SK-N-SH treated with all-trans-retinoic acid at 6 μM for 48 hours (cell line): ENCODE measurements at regions not wholly inside any gene's neighbourhood (a gene's known extent, or its start where the extent isn't known, plus 50 kb on each side); places are given as distances from the start of the nearest gene placed in this dataset.

Source experiments
- ATAC-seq: fragments of 200-7000 bp; cut with Tn5 transposase; 3 replicates; pipeline ENCODE4 v1.9.1; 2020; ENCODE audit warnings: mild to moderate bottlenecking, moderate library complexity
- BACH2 ChIP-seq: fragments of 250-450 bp; sonication (Bioruptor Pico); IDR thresholded peaks from 2 replicates; pipeline ENCODE4 v1.9.0; 2021; ENCODE audit warnings: mild to moderate bottlenecking, borderline replicate concordance
- CREB5 ChIP-seq: fragments of 250-450 bp; sonication (Bioruptor Pico); IDR thresholded peaks from 2 replicates; pipeline ENCODE4 v1.5.1; 2020; ENCODE audit warnings: low read depth, mild to moderate bottlenecking, moderate library complexity
- CSDC2 ChIP-seq: fragments of 250-450 bp; sonication (Bioruptor Pico); IDR thresholded peaks from 2 replicates; pipeline ENCODE4 v1.5.0; 2020; ENCODE audit warnings: mild to moderate bottlenecking, moderate library complexity
- ESRRG ChIP-seq: fragments of 250-450 bp; sonication (Bioruptor Pico); IDR thresholded peaks from 2 replicates; pipeline ENCODE4 v1.6.1; 2021; ENCODE audit warnings: mild to moderate bottlenecking
- GLIS3 ChIP-seq: fragments of 250-450 bp; sonication (Bioruptor Pico); IDR thresholded peaks from 2 replicates; pipeline ENCODE4 v1.5.0; 2020; ENCODE audit warnings: mild to moderate bottlenecking, moderate library complexity
- ISL1 ChIP-seq: fragments of 250-450 bp; sonication (Bioruptor Pico); IDR thresholded peaks from 2 replicates; pipeline ENCODE4 v2.1.2; 2022; ENCODE audit warnings: mild to moderate bottlenecking, moderate library complexity
- OSR1 ChIP-seq: fragments of 250-450 bp; sonication (Bioruptor Pico); IDR thresholded peaks from 2 replicates; pipeline ENCODE4 v1.8.0; 2022; ENCODE audit warnings: moderate library complexity, mild to moderate bottlenecking, inconsistent platforms
- PPARA ChIP-seq: fragments of 250-450 bp; sonication (Bioruptor Pico); IDR thresholded peaks from 2 replicates; pipeline ENCODE4 v1.5.0; 2020; ENCODE audit warnings: mild to moderate bottlenecking, borderline replicate concordance
- RARB ChIP-seq: fragments of 250-450 bp; sonication (Bioruptor Pico); IDR thresholded peaks from 2 replicates; pipeline ENCODE4 v1.8.0; 2021; ENCODE audit warnings: mild to moderate bottlenecking, moderate library complexity
- TCF4 ChIP-seq: fragments of 250-450 bp; sonication (Bioruptor Pico); IDR thresholded peaks from 2 replicates; pipeline ENCODE4 v1.8.0; 2021; ENCODE audit warnings: mild to moderate bottlenecking, moderate library complexity, borderline replicate concordance
- TOX ChIP-seq: fragments of 250-450 bp; sonication (Bioruptor Pico); IDR thresholded peaks from 2 replicates; pipeline ENCODE4 v1.8.0; 2021; ENCODE audit warnings: mild to moderate bottlenecking, moderate library complexity, borderline replicate concordance
- TSHZ2 ChIP-seq: fragments of 250-450 bp; sonication (Bioruptor Pico); IDR thresholded peaks from 2 replicates; pipeline ENCODE4 v1.5.0; 2020; ENCODE audit warnings: mild to moderate bottlenecking, moderate library complexity
- ZC3H10 ChIP-seq: fragments of 250-450 bp; sonication (Bioruptor Pico); IDR thresholded peaks from 2 replicates; pipeline ENCODE4 v1.5.1; 2021; ENCODE audit warnings: mild to moderate bottlenecking, moderate library complexity
- ZNF565 ChIP-seq: fragments of 450-650 bp; formaldehyde crosslinking; conservative IDR thresholded peaks from 2 replicates; pipeline ENCODE4 v1.5.0; 2020; ENCODE audit warnings: low read depth, mild to moderate bottlenecking, moderate library complexity
- ZNF70 ChIP-seq: fragments of 450-650 bp; formaldehyde crosslinking; IDR thresholded peaks from 2 replicates; pipeline ENCODE4 v1.5.0; 2020; ENCODE audit warnings: mild to moderate bottlenecking, moderate library complexity
- ZNF8 ChIP-seq: fragments of 450-650 bp; formaldehyde crosslinking; IDR thresholded peaks from 2 replicates; pipeline ENCODE4 v1.5.0; 2020; ENCODE audit warnings: mild to moderate bottlenecking, moderate library complexity
- TF ChIP-seq, protein P1 (sequence below): fragments of 250-450 bp; sonication (Bioruptor Pico); IDR thresholded peaks from 2 replicates; pipeline ENCODE4 v1.5.1; 2021; ENCODE audit warnings: mild to moderate bottlenecking, moderate library complexity
- TF ChIP-seq, protein P2 (sequence below): fragments of 250-450 bp; sonication (Bioruptor Pico); IDR thresholded peaks from 2 replicates; pipeline ENCODE4 v1.8.0; 2020; ENCODE audit warnings: mild to moderate bottlenecking, moderate library complexity, borderline replicate concordance

DNA sequence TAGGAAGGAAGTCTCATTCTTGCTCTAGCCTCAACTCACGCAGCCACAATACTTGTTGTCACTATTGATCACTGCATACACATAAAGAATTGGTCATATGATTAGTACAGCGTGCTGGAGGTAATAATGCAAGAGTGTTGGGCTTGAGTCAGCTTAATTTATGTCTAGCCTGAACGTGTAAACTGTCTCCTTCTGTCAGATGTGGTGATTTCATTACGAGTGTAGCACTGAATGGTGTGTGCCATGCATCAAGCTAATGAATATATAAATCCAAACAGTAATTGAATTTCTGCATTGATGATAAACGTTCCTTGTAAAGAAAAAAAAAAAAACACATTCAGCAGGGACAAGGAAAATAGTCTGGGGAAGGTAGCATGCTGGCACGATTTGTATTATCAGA lies 396.2 kb upstream of the RAG2 start (continued):
- TF ChIP-seq ZNF70 (CRISPR knock-in tag), result no peak
- no peak for TF ChIP-seq PPARA
- TF ChIP-seq TSHZ2 (CRISPR knock-in tag), result no peak
- TF ChIP-seq ZNF565 (CRISPR knock-in tag), result no peak
- TF ChIP-seq OSR1, result no peak
- TF ChIP-seq, all 23 proteins: peak for 0

GRCh38 chr11:36988556-36988955 lies 390.5 kb upstream of the RAG2 start:
- no peak for ATAC-seq
- TF ChIP-seq BACH2 (CRISPR knock-in tag) (no peak), PPARA (no peak), ZC3H10 (CRISPR knock-in tag) (no peak), ZNF565 (CRISPR knock-in tag) (no peak), OSR1 (no peak), CREB5 (CRISPR knock-in tag) (no peak), CSDC2 (CRISPR knock-in tag) (no peak), TOX (CRISPR knock-in tag) (no peak), ZNF8 (CRISPR knock-in tag) (no peak), ISL1 (CRISPR knock-in tag) (no peak), ESRRG (no peak), ZNF70 (CRISPR knock-in tag) (no peak)
- TF ChIP-seq, protein P1, sequence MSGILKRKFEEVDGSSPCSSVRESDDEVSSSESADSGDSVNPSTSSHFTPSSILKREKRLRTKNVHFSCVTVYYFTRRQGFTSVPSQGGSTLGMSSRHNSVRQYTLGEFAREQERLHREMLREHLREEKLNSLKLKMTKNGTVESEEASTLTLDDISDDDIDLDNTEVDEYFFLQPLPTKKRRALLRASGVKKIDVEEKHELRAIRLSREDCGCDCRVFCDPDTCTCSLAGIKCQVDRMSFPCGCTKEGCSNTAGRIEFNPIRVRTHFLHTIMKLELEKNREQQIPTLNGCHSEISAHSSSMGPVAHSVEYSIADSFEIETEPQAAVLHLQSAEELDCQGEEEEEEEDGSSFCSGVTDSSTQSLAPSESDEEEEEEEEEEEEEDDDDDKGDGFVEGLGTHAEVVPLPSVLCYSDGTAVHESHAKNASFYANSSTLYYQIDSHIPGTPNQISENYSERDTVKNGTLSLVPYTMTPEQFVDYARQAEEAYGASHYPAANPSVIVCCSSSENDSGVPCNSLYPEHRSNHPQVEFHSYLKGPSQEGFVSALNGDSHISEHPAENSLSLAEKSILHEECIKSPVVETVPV (CRISPR knock-in tag), result no peak

GRCh38 chr11:36985562-36985961 lies 387.5 kb upstream of the RAG2 start:
- ATAC-seq, result no peak
- TF ChIP-seq CSDC2 (CRISPR knock-in tag), result no peak
- TF ChIP-seq TSHZ2 (CRISPR knock-in tag), result no peak
- no peak for TF ChIP-seq ESRRG
- TF ChIP-seq, protein P1 (CRISPR knock-in tag), result no peak
- TF ChIP-seq CREB5 (CRISPR knock-in tag), result no peak
- no peak for TF ChIP-seq PPARA
- no peak for TF ChIP-seq ZNF8 (CRISPR knock-in tag)
- no peak for TF ChIP-seq ZC3H10 (CRISPR knock-in tag)
- no peak for TF ChIP-seq TCF4 (CRISPR knock-in tag)
- TF ChIP-seq ZNF70 (CRISPR knock-in tag), result no peak
- TF ChIP-seq RARB (CRISPR knock-in tag), result no peak
- TF ChIP-seq, protein P2, sequence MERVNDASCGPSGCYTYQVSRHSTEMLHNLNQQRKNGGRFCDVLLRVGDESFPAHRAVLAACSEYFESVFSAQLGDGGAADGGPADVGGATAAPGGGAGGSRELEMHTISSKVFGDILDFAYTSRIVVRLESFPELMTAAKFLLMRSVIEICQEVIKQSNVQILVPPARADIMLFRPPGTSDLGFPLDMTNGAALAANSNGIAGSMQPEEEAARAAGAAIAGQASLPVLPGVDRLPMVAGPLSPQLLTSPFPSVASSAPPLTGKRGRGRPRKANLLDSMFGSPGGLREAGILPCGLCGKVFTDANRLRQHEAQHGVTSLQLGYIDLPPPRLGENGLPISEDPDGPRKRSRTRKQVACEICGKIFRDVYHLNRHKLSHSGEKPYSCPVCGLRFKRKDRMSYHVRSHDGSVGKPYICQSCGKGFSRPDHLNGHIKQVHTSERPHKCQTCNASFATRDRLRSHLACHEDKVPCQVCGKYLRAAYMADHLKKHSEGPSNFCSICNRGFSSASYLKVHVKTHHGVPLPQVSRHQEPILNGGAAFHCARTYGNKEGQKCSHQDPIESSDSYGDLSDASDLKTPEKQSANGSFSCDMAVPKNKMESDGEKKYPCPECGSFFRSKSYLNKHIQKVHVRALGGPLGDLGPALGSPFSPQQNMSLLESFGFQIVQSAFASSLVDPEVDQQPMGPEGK, result no peak
- TF ChIP-seq OSR1, result no peak
- no peak for TF ChIP-seq ISL1 (CRISPR knock-in tag)
- no peak for TF ChIP-seq GLIS3 (CRISPR knock-in tag)
